CD4-positive, alpha-beta T cell (primary cell): ENCODE measurements at regions not wholly inside any gene's neighbourhood (a gene's known extent, or its start where the extent isn't known, plus 50 kb on each side); places are given as distances from the start of the nearest gene placed in this dataset.

ENCODE experiments used
- ATAC-seq: fragments of 200-7000 bp; cut with Tn5 transposase; one replicate; pipeline ENCODE4 v1.10.0; 2022; ENCODE audit warnings: mild to moderate bottlenecking; ENCODE audit not compliant: poor library complexity
- CTCF ChIA-PET: fragments of 350-600 bp; sonication (Branson Sonifier 250); formaldehyde crosslinking; loops from one replicate; lab custom pipeline; 2021; ENCODE audit warnings: antibody characterized with exemption, inconsistent platforms; lab: Charles Lee
- POLR2A ChIA-PET: fragments of 350-600 bp; sonication (Branson Sonifier 250); formaldehyde crosslinking; loops from one replicate; lab custom pipeline; 2021; ENCODE audit warnings: antibody characterized with exemption, inconsistent platforms; lab: Charles Lee
- DNase-seq, 14 experiments: peaks; one replicate each; pipeline ENCODE4 v3.0.0-alpha.2; 2013 to 2020; ENCODE audit warnings: mixed read lengths in 2 of 14
- H3K27ac ChIP-seq, 2 donors: one replicate each; pipeline versions ENCODE4 v1.5.1 to v1.7.0; 2013; ENCODE audit warnings: low read length in 2 of 2, low read depth in 1 of 2, mild to moderate bottlenecking in 1 of 2
- H3K27me3 ChIP-seq, 2 experiments: 1 replicate in 1 of 2; 2 replicates in 1 of 2; pipeline versions ENCODE4 v1.6.1 to v1.7.0; 2013; ENCODE audit warnings: low read length in 2 of 2, control low read depth in 1 of 2, mild to moderate bottlenecking in 1 of 2, moderate library complexity in 1 of 2; ENCODE audit not compliant: insufficient read depth in 2 of 2, control insufficient read depth in 1 of 2
- H3K36me3 ChIP-seq: one replicate; pipeline ENCODE4 v1.6.1; 2013; ENCODE audit warnings: low read length, control low read depth; ENCODE audit not compliant: insufficient read depth
- H3K4me1 ChIP-seq: one replicate; pipeline ENCODE4 v1.6.1; 2013; ENCODE audit warnings: low read length, control low read depth; ENCODE audit not compliant: insufficient read depth
- H3K4me3 ChIP-seq: one replicate; pipeline ENCODE4 v1.5.1; 2013; ENCODE audit warnings: mild to moderate bottlenecking, low read length, moderate library complexity
- H3K9me3 ChIP-seq, 2 experiments: 1 replicate in 1 of 2; 2 replicates in 1 of 2; pipeline versions ENCODE4 v1.6.1 to v1.7.0; 2013; ENCODE audit warnings: low read length in 2 of 2, mild to moderate bottlenecking in 2 of 2, control low read depth in 1 of 2, moderate library complexity in 1 of 2; ENCODE audit not compliant: control insufficient read depth in 1 of 2, insufficient read depth in 1 of 2
- H3K27ac Mint-ChIP-seq: one replicate; pipeline ENCODE4 v1.8.0; 2020; ENCODE audit warnings: mixed read lengths
- H3K27me3 Mint-ChIP-seq: one replicate; pipeline ENCODE4 v1.8.0; 2021; ENCODE audit warnings: mixed read lengths
- H3K36me3 Mint-ChIP-seq: one replicate; pipeline ENCODE4 v1.8.0; 2021; ENCODE audit warnings: low read depth, mixed read lengths
- H3K4me1 Mint-ChIP-seq: one replicate; pipeline ENCODE4 v1.8.0; 2021; ENCODE audit warnings: low read depth, mixed read lengths
- H3K4me3 Mint-ChIP-seq: one replicate; pipeline ENCODE4 v1.8.0; 2020; ENCODE audit warnings: mild to moderate bottlenecking, mixed read lengths
- H3K9me3 Mint-ChIP-seq: one replicate; pipeline ENCODE4 v1.8.0; 2020; ENCODE audit warnings: mixed read lengths
- CTCF ChIP-seq: fragments of 200-600 bp; IDR thresholded peaks from one replicate; pipeline ENCODE4 v1.8.0; 2022; ENCODE audit warnings: antibody characterized with exemption, mild to moderate bottlenecking
- intact Hi-C, 2 experiments: fragments of 100-400 bp; cut with DNase I in 1 of 2; cut with micrococcal nuclease in 1 of 2; formaldehyde crosslinking; loops; one replicate each; pipeline versions ENCODE4 v1.15.1 to v1.9.0; 2023 to 2025; cut with DNase I, micrococcal nuclease

- Histone ChIP-seq H3K4me1 (no peaks in the 10 kb centered on the region), H3K27me3 (no peaks in the 10 kb centered on the region), H3K36me3 (no peaks in the 10 kb centered on the region), H3K27ac (no peak overlapping the region), H3K4me3 (no peak overlapping the region), H3K9me3 (no peaks in the 10 kb centered on the region)
- ATAC-seq (no peak), DNase-seq (no peak)
- ChIA-PET CTCF (no interaction called here), POLR2A (no interaction called here)
- TF ChIP-seq CTCF: no peak
- intact Hi-C loops: no loop called here
- no peaks in the 10 kb centered on the region for H3K4me1 Mint-ChIP-seq
- H3K27ac Mint-ChIP-seq: no peak overlapping the region
- no peaks in the 10 kb centered on the region for H3K27me3 Mint-ChIP-seq
- no peak overlapping the region for H3K4me3 Mint-ChIP-seq
- peaks cover 9% of the 10 kb centered on the region for H3K9me3 Mint-ChIP-seq
- no peaks in the 10 kb centered on the region for H3K36me3 Mint-ChIP-seq
Observed at GRCh38 chr10:108822026-108822425, 1101.3 kb downstream of the XPNPEP1 start.

DNA sequence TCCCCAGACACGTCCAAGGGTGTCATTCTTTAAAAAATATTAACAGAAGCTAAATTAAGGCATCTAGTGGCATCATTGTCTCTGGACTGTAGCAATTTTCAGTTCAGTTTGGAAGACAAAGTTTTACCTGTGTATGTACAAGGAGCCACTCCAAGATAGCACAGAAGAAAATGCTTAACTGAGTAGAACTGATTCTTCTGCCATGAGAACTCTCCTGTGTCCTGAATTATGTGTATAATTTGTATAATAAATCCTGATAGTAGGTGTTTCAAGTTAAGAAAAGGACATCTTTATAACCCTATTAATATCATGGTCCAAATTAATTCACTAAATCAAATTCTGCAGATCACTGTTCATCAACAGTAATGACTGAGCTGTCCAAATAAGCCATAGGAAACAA is 1104.0 kb downstream of the XPNPEP1 start:
- no peak for ATAC-seq
- ChIA-PET CTCF (no interaction called here), POLR2A (no interaction called here)
- no peak overlapping the region for H3K4me3 Mint-ChIP-seq
- DNase-seq: no peak
- no peaks in the 10 kb centered on the region for H3K27me3 ChIP-seq
- peaks cover 0 to 4% of the 10 kb centered on the region in 2 experiments for H3K9me3 ChIP-seq
- intact Hi-C loops: no loop called here
- no peaks in the 10 kb centered on the region for H3K9me3 Mint-ChIP-seq
- no peaks in the 10 kb centered on the region for H3K4me1 Mint-ChIP-seq
- no peaks in the 10 kb centered on the region for H3K36me3 Mint-ChIP-seq
- no peak for TF ChIP-seq CTCF
- no peak overlapping the region for H3K27ac ChIP-seq
- H3K4me1 ChIP-seq: no peaks in the 10 kb centered on the region
- no peak overlapping the region for H3K4me3 ChIP-seq
- no peak overlapping the region for H3K27ac Mint-ChIP-seq
- no peaks in the 10 kb centered on the region for H3K36me3 ChIP-seq
- H3K27me3 Mint-ChIP-seq: no peaks in the 10 kb centered on the region

- DNase-seq (no peak), ATAC-seq (no peak)
- ChIA-PET POLR2A (no interaction called here), CTCF (no interaction called here)
- H3K27me3 Mint-ChIP-seq: no peaks in the 10 kb centered on the region
- H3K4me1 Mint-ChIP-seq: no peaks in the 10 kb centered on the region
- no peak overlapping the region for H3K4me3 Mint-ChIP-seq
- Histone ChIP-seq H3K4me1 (no peaks in the 10 kb centered on the region), H3K27me3 (no peaks in the 10 kb centered on the region), H3K4me3 (no peak overlapping the region), H3K9me3 (peaks cover 0 to 4% of the 10 kb centered on the region in 2 experiments), H3K36me3 (no peaks in the 10 kb centered on the region), H3K27ac (no peak overlapping the region)
- H3K27ac Mint-ChIP-seq: no peak overlapping the region
- no peaks in the 10 kb centered on the region for H3K9me3 Mint-ChIP-seq
- intact Hi-C loops: no loop called here
- no peak for TF ChIP-seq CTCF
- H3K36me3 Mint-ChIP-seq: no peaks in the 10 kb centered on the region
Observed at GRCh38 chr10:108817584-108817983, 1105.7 kb downstream of the XPNPEP1 start.
